ENCODE measurements at regions not wholly inside any gene's neighbourhood (a gene's known extent, or its start where the extent isn't known, plus 50 kb on each side); places are given as distances from the start of the nearest gene placed in this dataset.

DNA sequence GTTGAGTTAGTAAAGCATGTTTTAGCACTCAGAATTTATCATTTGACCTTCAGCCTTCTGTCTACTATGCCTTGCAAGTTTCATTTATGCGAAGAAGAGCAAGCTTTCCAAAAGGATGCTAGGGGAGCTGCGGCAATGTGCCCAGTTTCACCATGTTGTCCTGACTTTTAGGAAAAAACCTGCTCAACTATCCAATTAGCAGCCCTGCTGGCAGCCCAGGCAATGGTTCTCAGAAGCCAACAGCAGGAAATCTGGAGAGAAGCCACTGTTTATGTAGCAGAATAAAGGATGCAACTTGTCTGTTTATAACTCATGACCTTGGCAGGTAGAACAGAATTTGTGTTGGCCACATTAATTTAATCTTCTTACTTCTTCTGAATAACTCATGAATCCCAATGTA is 230.8 kb downstream of the ABCC12 start:
- TF ChIP-seq, protein P1, sequence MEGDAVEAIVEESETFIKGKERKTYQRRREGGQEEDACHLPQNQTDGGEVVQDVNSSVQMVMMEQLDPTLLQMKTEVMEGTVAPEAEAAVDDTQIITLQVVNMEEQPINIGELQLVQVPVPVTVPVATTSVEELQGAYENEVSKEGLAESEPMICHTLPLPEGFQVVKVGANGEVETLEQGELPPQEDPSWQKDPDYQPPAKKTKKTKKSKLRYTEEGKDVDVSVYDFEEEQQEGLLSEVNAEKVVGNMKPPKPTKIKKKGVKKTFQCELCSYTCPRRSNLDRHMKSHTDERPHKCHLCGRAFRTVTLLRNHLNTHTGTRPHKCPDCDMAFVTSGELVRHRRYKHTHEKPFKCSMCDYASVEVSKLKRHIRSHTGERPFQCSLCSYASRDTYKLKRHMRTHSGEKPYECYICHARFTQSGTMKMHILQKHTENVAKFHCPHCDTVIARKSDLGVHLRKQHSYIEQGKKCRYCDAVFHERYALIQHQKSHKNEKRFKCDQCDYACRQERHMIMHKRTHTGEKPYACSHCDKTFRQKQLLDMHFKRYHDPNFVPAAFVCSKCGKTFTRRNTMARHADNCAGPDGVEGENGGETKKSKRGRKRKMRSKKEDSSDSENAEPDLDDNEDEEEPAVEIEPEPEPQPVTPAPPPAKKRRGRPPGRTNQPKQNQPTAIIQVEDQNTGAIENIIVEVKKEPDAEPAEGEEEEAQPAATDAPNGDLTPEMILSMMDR (IDR thresholded peaks at IDR 0.05): no peak
- TF ChIP-seq EZH2phosphoT487 (IDR thresholded peaks at IDR 0.05): no peak
- no peak for TF ChIP-seq EZH2 (IDR thresholded peaks at IDR 0.05)
